WI38 (cell line): ENCODE measurements at regions not wholly inside any gene's neighbourhood (a gene's known extent, or its start where the extent isn't known, plus 50 kb on each side); places are given as distances from the start of the nearest gene placed in this dataset.
"Not testable (repeated sequence)": the region's sequence is repeated elsewhere in the genome, so short reads cannot be mapped to it uniquely, and the experiment has no call there.

Experiments
- H3K4me3 ChIP-seq: 2 replicates; pipeline ENCODE4 v1.5.1; 2011; ENCODE audit warnings: low read depth, mild to moderate bottlenecking, control low read depth, low read length
- TF ChIP-seq, protein P1 (sequence below): IDR thresholded peaks from 2 replicates; pipeline ENCODE4 v1.5.1; 2012; ENCODE audit warnings: low read depth, mild to moderate bottlenecking, control low read depth, low read length

- no peak overlapping the region for H3K4me3 ChIP-seq
- TF ChIP-seq, protein P1, sequence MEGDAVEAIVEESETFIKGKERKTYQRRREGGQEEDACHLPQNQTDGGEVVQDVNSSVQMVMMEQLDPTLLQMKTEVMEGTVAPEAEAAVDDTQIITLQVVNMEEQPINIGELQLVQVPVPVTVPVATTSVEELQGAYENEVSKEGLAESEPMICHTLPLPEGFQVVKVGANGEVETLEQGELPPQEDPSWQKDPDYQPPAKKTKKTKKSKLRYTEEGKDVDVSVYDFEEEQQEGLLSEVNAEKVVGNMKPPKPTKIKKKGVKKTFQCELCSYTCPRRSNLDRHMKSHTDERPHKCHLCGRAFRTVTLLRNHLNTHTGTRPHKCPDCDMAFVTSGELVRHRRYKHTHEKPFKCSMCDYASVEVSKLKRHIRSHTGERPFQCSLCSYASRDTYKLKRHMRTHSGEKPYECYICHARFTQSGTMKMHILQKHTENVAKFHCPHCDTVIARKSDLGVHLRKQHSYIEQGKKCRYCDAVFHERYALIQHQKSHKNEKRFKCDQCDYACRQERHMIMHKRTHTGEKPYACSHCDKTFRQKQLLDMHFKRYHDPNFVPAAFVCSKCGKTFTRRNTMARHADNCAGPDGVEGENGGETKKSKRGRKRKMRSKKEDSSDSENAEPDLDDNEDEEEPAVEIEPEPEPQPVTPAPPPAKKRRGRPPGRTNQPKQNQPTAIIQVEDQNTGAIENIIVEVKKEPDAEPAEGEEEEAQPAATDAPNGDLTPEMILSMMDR: no peak
These were observed 140.1 kb downstream of the C12orf75 start for GRCh38 chr12:105470601-105471000.

DNA sequence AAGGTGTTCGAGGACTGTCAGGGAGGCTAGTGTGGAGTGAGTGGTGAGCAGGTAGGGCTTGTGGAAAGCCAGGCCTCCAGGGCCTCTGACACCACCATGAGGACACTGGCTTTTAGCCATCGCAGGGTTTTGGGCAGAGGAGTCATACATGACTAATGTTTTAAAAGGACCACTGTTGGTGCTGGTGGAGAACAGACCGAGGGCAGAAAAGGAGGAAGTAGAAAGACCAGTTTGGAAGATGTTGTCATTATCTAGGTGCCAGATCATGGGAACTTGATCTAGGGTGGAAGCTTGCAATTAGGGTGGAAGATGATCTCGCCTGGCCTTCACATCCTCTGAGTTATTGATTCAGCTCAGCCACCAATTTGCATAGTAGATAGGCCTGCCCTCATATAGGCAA lies 144.2 kb downstream of the C12orf75 start:
- TF ChIP-seq, protein P1: no peak
- no peak overlapping the region for H3K4me3 ChIP-seq

GRCh38 chr12:105476616-105477015 lies 146.1 kb downstream of the C12orf75 start:
- TF ChIP-seq, protein P1: no peak
- H3K4me3 ChIP-seq: no peak overlapping the region

- H3K4me3 ChIP-seq: no peak overlapping the region
- TF ChIP-seq, protein P1: no peak
These were observed 147.4 kb downstream of the C12orf75 start for GRCh38 chr12:105477873-105478272.

DNA sequence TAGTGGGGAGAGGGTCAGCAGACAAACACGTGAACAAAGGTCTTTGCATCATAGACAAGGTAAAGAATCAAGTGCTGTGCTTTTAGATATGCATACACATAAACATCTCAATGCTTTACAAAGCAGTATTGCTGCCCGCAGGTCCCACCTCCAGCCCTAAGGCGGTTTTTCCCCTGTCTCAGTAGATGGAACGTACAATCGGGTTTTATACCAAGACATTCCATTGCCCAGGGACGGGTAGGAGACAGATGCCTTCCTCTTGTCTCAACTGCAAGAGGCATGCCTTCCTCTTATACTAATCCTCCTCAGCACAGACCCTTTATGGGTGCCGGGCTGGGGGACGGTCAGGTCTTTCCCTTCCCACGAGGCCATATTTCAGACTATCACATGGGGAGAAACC lies 148.3 kb downstream of the C12orf75 start:
- H3K4me3 ChIP-seq: not testable (repeated sequence)

DNA sequence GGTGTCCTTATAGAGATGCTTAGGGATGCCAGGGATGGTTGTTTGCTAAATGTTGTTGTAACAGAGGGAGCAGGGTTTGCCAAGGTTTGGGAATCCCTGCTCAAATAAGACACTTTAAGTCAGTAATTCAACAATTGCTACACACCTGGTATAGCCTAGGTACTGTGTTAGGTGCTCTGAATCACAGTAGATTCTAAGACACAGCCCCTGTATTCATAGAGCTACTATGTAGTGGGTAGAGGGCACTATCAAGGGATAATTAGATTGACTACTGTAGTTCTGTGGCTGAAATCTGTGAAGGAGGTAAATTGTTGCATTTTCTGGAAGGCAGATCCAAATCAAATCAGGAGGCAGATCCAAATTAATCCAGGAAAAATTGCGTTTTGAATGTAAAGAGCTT lies 149.2 kb downstream of the C12orf75 start:
- TF ChIP-seq, protein P1: no peak

GRCh38 chr12:105480162-105480561 lies 149.7 kb downstream of the C12orf75 start:
- TF ChIP-seq, protein P1: no peak
- no peak overlapping the region for H3K4me3 ChIP-seq

More for the DNA sequence above, 149.2 kb downstream of the C12orf75 start:
- H3K4me3 ChIP-seq: no peak overlapping the region

GRCh38 chr12:105481392-105482300 lies 151.2 kb downstream of the C12orf75 start:
- TF ChIP-seq, protein P1: no peak
- no peak overlapping the region for H3K4me3 ChIP-seq
